ENCODE measurements at regions not wholly inside any gene's neighbourhood (a gene's known extent, or its start where the extent isn't known, plus 50 kb on each side); places are given as distances from the start of the nearest gene placed in this dataset.

DNA sequence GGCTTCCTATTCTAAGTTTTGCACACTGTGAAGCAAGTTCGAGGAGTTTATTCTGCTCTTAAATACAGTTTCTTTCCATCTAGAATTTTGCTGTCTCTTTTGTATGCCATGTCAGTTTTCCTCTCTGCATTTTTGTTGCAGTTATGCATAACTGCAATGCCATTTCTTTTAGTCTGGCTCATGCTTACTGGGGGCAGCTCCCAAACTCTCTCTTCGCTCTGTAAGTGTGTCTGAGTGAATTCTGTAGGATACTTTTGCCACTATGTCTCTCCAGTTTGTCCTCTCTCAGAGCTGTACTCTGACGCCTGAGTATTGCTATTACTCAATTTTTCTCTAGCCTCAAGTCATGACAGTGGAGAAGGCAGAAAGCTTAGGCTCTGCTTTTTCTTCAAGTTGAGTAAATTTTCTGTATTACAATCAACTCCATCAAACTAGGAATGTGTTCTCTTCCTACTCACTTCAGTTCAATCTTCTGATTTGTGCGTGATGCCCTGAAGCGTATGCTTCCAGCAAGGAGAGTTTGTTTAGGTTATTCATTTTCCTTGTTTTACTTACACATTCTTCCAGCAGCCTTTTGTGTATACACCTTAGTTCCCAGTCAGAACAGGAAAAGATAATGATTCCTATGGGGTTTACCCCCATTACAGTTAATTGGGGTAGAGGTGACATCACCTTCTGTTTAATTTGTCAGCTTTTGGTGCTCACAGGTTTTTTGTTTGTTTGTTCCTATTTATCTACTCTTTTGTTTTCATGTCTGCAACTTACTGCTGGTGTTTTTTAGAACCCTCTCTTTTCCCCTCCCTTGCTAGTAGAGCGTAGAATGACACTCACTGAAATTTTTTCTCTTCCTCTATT is 430.9 kb downstream of the BCKDHB start:
- no peak overlapping the region for H3K27ac ChIP-seq (ENCODE audit: low read depth in 1 of 2, low read length in 2 of 2)
- no peak overlapping the region for H3K4me3 ChIP-seq (ENCODE audit: low read depth in 1 of 3, low read length in 3 of 3)
- no peak overlapping the region for H3K9ac ChIP-seq (ENCODE audit: low read depth in 1 of 2, low read length in 2 of 2)
- no peak for DNase-seq (ENCODE audit: low spot score)
- H3K4me1 ChIP-seq (ENCODE audit: control insufficient read depth in 4 of 4, insufficient read depth in 4 of 4, low read length in 3 of 4), result no peaks in the 10 kb centered on the region
- no peaks in the 10 kb centered on the region for H3K27me3 ChIP-seq (ENCODE audit: control insufficient read depth in 4 of 4, insufficient read depth in 4 of 4, low read length in 3 of 4)
- TF ChIP-seq HNF4A (conservative IDR thresholded peaks at IDR 0.05), result no peak
- TF ChIP-seq HNF4G (IDR thresholded peaks at IDR 0.05), result no peak
- no peaks in the 10 kb centered on the region for H3K36me3 ChIP-seq (ENCODE audit: control insufficient read depth in 4 of 4, insufficient read depth in 3 of 4, low read depth in 1 of 4, low read length in 3 of 4)
- H3K9me3 ChIP-seq (ENCODE audit: control insufficient read depth in 4 of 4, low read length in 3 of 4), result no peaks in the 10 kb centered on the region
- WGBS, result 94% methylated on average over 6 of the region's 6 CpGs

- H3K4me3 ChIP-seq (ENCODE audit: low read depth in 1 of 3, low read length in 3 of 3), result no peak overlapping the region
- no peak overlapping the region for H3K27ac ChIP-seq (ENCODE audit: low read depth in 1 of 2, low read length in 2 of 2)
- no peak overlapping the region for H3K9ac ChIP-seq (ENCODE audit: low read depth in 1 of 2, low read length in 2 of 2)
- no peaks in the 10 kb centered on the region for H3K9me3 ChIP-seq (ENCODE audit: control insufficient read depth in 4 of 4, low read length in 3 of 4)
- no peak for TF ChIP-seq JUND (IDR thresholded peaks at IDR 0.05)
- no peaks in the 10 kb centered on the region for H3K4me1 ChIP-seq (ENCODE audit: control insufficient read depth in 4 of 4, insufficient read depth in 4 of 4, low read length in 3 of 4)
- DNase-seq (ENCODE audit: low spot score), result no peak
- H3K27me3 ChIP-seq (ENCODE audit: control insufficient read depth in 4 of 4, insufficient read depth in 4 of 4, low read length in 3 of 4), result no peaks in the 10 kb centered on the region
- H3K36me3 ChIP-seq (ENCODE audit: control insufficient read depth in 4 of 4, insufficient read depth in 3 of 4, low read depth in 1 of 4, low read length in 3 of 4), result no peaks in the 10 kb centered on the region
- 89% methylated on average over 1 of the region's 1 CpG for WGBS
These were observed 429.6 kb downstream of the BCKDHB start for GRCh38 chr6:80535914-80536565.

GRCh38 chr6:80531681-80532619 is 425.5 kb downstream of the BCKDHB start:
- Histone ChIP-seq H3K4me3 (ENCODE audit: low read depth in 1 of 3, low read length in 3 of 3) (no peak overlapping the region), H3K4me1 (ENCODE audit: control insufficient read depth in 4 of 4, insufficient read depth in 4 of 4, low read length in 3 of 4) (peaks cover 3 to 10% (median 4%) of the 10 kb centered on the region in 4 donors), H3K27me3 (ENCODE audit: control insufficient read depth in 4 of 4, insufficient read depth in 4 of 4, low read length in 3 of 4) (no peaks in the 10 kb centered on the region), H3K27ac (ENCODE audit: low read depth in 1 of 2, low read length in 2 of 2) (no peak overlapping the region), H3K9me3 (ENCODE audit: control insufficient read depth in 4 of 4, low read length in 3 of 4) (no peaks in the 10 kb centered on the region), H3K9ac (ENCODE audit: low read depth in 1 of 2, low read length in 2 of 2) (no peak overlapping the region), H3K36me3 (ENCODE audit: control insufficient read depth in 4 of 4, insufficient read depth in 3 of 4, low read depth in 1 of 4, low read length in 3 of 4) (no peaks in the 10 kb centered on the region)
- TF ChIP-seq TAF1 (conservative IDR thresholded peaks at IDR 0.05) (no peak), JUND (IDR thresholded peaks at IDR 0.05) (no peak), YY1 (IDR thresholded peaks at IDR 0.05) (no peak), EGR1 (IDR thresholded peaks at IDR 0.05; ENCODE audit: low read depth in 2 of 2) (no peak), ATF3 (IDR thresholded peaks at IDR 0.05) (no peak), RAD21 (IDR thresholded peaks at IDR 0.05) (no peak), FOXA1 (IDR thresholded peaks at IDR 0.05) (no peak), ZBTB33 (IDR thresholded peaks at IDR 0.05) (no peak), REST (IDR thresholded peaks at IDR 0.05) (no peak), SP1 (IDR thresholded peaks at IDR 0.05) (no peak), NR2F2 (IDR thresholded peaks at IDR 0.05) (no peak), RXRA (IDR thresholded peaks at IDR 0.05) (no peak)
- TF ChIP-seq, protein P1, sequence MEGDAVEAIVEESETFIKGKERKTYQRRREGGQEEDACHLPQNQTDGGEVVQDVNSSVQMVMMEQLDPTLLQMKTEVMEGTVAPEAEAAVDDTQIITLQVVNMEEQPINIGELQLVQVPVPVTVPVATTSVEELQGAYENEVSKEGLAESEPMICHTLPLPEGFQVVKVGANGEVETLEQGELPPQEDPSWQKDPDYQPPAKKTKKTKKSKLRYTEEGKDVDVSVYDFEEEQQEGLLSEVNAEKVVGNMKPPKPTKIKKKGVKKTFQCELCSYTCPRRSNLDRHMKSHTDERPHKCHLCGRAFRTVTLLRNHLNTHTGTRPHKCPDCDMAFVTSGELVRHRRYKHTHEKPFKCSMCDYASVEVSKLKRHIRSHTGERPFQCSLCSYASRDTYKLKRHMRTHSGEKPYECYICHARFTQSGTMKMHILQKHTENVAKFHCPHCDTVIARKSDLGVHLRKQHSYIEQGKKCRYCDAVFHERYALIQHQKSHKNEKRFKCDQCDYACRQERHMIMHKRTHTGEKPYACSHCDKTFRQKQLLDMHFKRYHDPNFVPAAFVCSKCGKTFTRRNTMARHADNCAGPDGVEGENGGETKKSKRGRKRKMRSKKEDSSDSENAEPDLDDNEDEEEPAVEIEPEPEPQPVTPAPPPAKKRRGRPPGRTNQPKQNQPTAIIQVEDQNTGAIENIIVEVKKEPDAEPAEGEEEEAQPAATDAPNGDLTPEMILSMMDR (IDR thresholded peaks at IDR 0.05; ENCODE audit: low read depth, low read length, missing input control), result no peak
- TF ChIP-seq, protein P2, sequence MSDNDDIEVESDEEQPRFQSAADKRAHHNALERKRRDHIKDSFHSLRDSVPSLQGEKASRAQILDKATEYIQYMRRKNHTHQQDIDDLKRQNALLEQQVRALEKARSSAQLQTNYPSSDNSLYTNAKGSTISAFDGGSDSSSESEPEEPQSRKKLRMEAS (IDR thresholded peaks at IDR 0.05), result no peak
- no peak for DNase-seq (ENCODE audit: low spot score)
- WGBS, result 84% methylated on average over 4 of the region's 4 CpGs
